ENCODE measurements at regions not wholly inside any gene's neighbourhood (a gene's known extent, or its start where the extent isn't known, plus 50 kb on each side); places are given as distances from the start of the nearest gene placed in this dataset.

- H3K9me3 ChIP-seq (ENCODE audit: control insufficient read depth, insufficient read depth, low read depth, low read length) = no peaks in the 10 kb centered on the region
- H2AFZ ChIP-seq (ENCODE audit: low read length) = no peak overlapping the region
- no peak overlapping the region for H3K4me3 ChIP-seq (replicated peaks in 1 of 4; ENCODE audit: control extremely low read depth in 1 of 4, insufficient read depth in 1 of 4, low read depth in 3 of 4, low read length in 4 of 4)
- no peak for DNase-seq (ENCODE audit: low read depth in 2 of 2)
- no peak overlapping the region for H3K9ac ChIP-seq (ENCODE audit: insufficient read depth, low read length)
- TF ChIP-seq EZH2 (IDR thresholded peaks at IDR 0.05; ENCODE audit: low read length, missing control alignments) = no peak
- TF ChIP-seq CTCF (conservative IDR thresholded peaks at IDR 0.05 in 1 of 2, IDR thresholded peaks at IDR 0.05 in 1 of 2; ENCODE audit: low read depth in 1 of 2, low read length in 2 of 2) = no peak
- no peak overlapping the region for H3K27ac ChIP-seq (ENCODE audit: insufficient read depth, low read length)
- H3K79me2 ChIP-seq (ENCODE audit: control insufficient read depth, insufficient read depth, low read length) = no peaks in the 10 kb centered on the region
- H3K36me3 ChIP-seq (ENCODE audit: control insufficient read depth, insufficient read depth, low read length) = no peaks in the 10 kb centered on the region
- no peaks in the 10 kb centered on the region for H4K20me1 ChIP-seq (ENCODE audit: control insufficient read depth, extremely low read depth, insufficient read depth, low read length)
- no peaks in the 10 kb centered on the region for H3K4me1 ChIP-seq (ENCODE audit: control insufficient read depth, extremely low read depth, insufficient read depth, low read length)
- no peak overlapping the region for H3K4me2 ChIP-seq (ENCODE audit: extremely low read depth, insufficient read depth, low read length)
- peaks cover 7% of the 10 kb centered on the region for H3K27me3 ChIP-seq (ENCODE audit: control insufficient read depth, insufficient read depth, low read length)
Observed at GRCh38 chr9:129266536-129266935, 88.5 kb upstream of the IER5L start.

- TF ChIP-seq EZH2 (IDR thresholded peaks at IDR 0.05; ENCODE audit: low read length, missing control alignments) (no peak), CTCF (conservative IDR thresholded peaks at IDR 0.05 in 1 of 2, IDR thresholded peaks at IDR 0.05 in 1 of 2; ENCODE audit: low read depth in 1 of 2, low read length in 2 of 2) (no peak)
- Histone ChIP-seq H3K9ac (ENCODE audit: insufficient read depth, low read length) (no peak overlapping the region), H3K4me3 (replicated peaks in 1 of 4; ENCODE audit: control extremely low read depth in 1 of 4, insufficient read depth in 1 of 4, low read depth in 3 of 4, low read length in 4 of 4) (no peak overlapping the region), H3K4me2 (ENCODE audit: extremely low read depth, insufficient read depth, low read length) (no peak overlapping the region), H3K4me1 (ENCODE audit: control insufficient read depth, extremely low read depth, insufficient read depth, low read length) (no peaks in the 10 kb centered on the region), H3K36me3 (ENCODE audit: control insufficient read depth, insufficient read depth, low read length) (no peaks in the 10 kb centered on the region), H4K20me1 (ENCODE audit: control insufficient read depth, extremely low read depth, insufficient read depth, low read length) (no peaks in the 10 kb centered on the region), H3K27me3 (ENCODE audit: control insufficient read depth, insufficient read depth, low read length) (peaks cover 12% of the 10 kb centered on the region), H3K9me3 (ENCODE audit: control insufficient read depth, insufficient read depth, low read depth, low read length) (no peaks in the 10 kb centered on the region), H3K79me2 (ENCODE audit: control insufficient read depth, insufficient read depth, low read length) (no peaks in the 10 kb centered on the region), H2AFZ (ENCODE audit: low read length) (no peak overlapping the region), H3K27ac (ENCODE audit: insufficient read depth, low read length) (no peak overlapping the region)
- DNase-seq (ENCODE audit: low read depth in 2 of 2) = no peak
Observed at GRCh38 chr9:129264388-129264787, 86.3 kb upstream of the IER5L start.

- Histone ChIP-seq H3K9me3 (ENCODE audit: control insufficient read depth, insufficient read depth, low read depth, low read length) (no peaks in the 10 kb centered on the region), H2AFZ (ENCODE audit: low read length) (no peak overlapping the region), H3K27me3 (ENCODE audit: control insufficient read depth, insufficient read depth, low read length) (peaks cover 14% of the 10 kb centered on the region), H3K79me2 (ENCODE audit: control insufficient read depth, insufficient read depth, low read length) (no peaks in the 10 kb centered on the region), H3K4me3 (replicated peaks in 1 of 4; ENCODE audit: control extremely low read depth in 1 of 4, insufficient read depth in 1 of 4, low read depth in 3 of 4, low read length in 4 of 4) (no peak overlapping the region), H3K4me1 (ENCODE audit: control insufficient read depth, extremely low read depth, insufficient read depth, low read length) (peaks cover 2% of the 10 kb centered on the region), H3K36me3 (ENCODE audit: control insufficient read depth, insufficient read depth, low read length) (no peaks in the 10 kb centered on the region), H3K27ac (ENCODE audit: insufficient read depth, low read length) (no peak overlapping the region), H3K4me2 (ENCODE audit: extremely low read depth, insufficient read depth, low read length) (no peak overlapping the region), H3K9ac (ENCODE audit: insufficient read depth, low read length) (no peak overlapping the region), H4K20me1 (ENCODE audit: control insufficient read depth, extremely low read depth, insufficient read depth, low read length) (no peaks in the 10 kb centered on the region)
- DNase-seq (ENCODE audit: low read depth in 2 of 2) = no peak
- TF ChIP-seq CTCF (conservative IDR thresholded peaks at IDR 0.05 in 1 of 2, IDR thresholded peaks at IDR 0.05 in 1 of 2; ENCODE audit: low read depth in 1 of 2, low read length in 2 of 2) (no peak), EZH2 (IDR thresholded peaks at IDR 0.05; ENCODE audit: low read length, missing control alignments) (no peak)
Observed at GRCh38 chr9:129263836-129264235, 85.8 kb upstream of the IER5L start.

All from fibroblast of lung (primary cell).